GM21423 (cell line): ENCODE measurements at regions not wholly inside any gene's neighbourhood (a gene's known extent, or its start where the extent isn't known, plus 50 kb on each side); places are given as distances from the start of the nearest gene placed in this dataset.
"Not testable (repeated sequence)": the region's sequence is repeated elsewhere in the genome, so short reads cannot be mapped to it uniquely, and the experiment has no call there.

Experiments used
- ATAC-seq: cut with Tn5 transposase; IDR thresholded peaks from one replicate; pipeline ENCODE4 v1.9.1; 2021; ENCODE audit warnings: mild to moderate bottlenecking, moderate library complexity; ENCODE audit not compliant: unreplicated experiment

GRCh38 chr3:106294121-106294520, 425.3 kb upstream of the CBLB start:
- no peak for ATAC-seq

- ATAC-seq, result no peak
These were observed 427.2 kb upstream of the CBLB start for GRCh38 chr3:106296062-106296461.

GRCh38 chr3:106299300-106300098, 430.7 kb upstream of the CBLB start:
- ATAC-seq, result peak; percentile 54

GRCh38 chr3:106302451-106303221, 433.8 kb upstream of the CBLB start:
- peak; percentile 88 for ATAC-seq

GRCh38 chr3:106303766-106304165, 435.0 kb upstream of the CBLB start:
- ATAC-seq, result no peak

- no peak for ATAC-seq
These were observed 436.3 kb upstream of the CBLB start for GRCh38 chr3:106305127-106305526.

GRCh38 chr3:106305882-106306435, 437.1 kb upstream of the CBLB start:
- no peak for ATAC-seq

GRCh38 chr3:106309274-106309673, 440.5 kb upstream of the CBLB start:
- no peak for ATAC-seq

GRCh38 chr3:106309798-106310197, 441.0 kb upstream of the CBLB start:
- not testable (repeated sequence) for ATAC-seq

GRCh38 chr3:106317141-106318055, 448.6 kb upstream of the CBLB start:
- no peak for ATAC-seq

GRCh38 chr3:106321438-106321837, 452.6 kb upstream of the CBLB start:
- not testable (repeated sequence) for ATAC-seq

- ATAC-seq, result no peak
These were observed 454.8 kb upstream of the CBLB start for GRCh38 chr3:106323586-106323985.

- no peak for ATAC-seq
These were observed 458.3 kb upstream of the CBLB start for GRCh38 chr3:106326941-106327695.

- no peak for ATAC-seq
These were observed 458.8 kb upstream of the CBLB start for GRCh38 chr3:106327696-106328025.

GRCh38 chr3:106328224-106328623, 459.4 kb upstream of the CBLB start:
- no peak for ATAC-seq

- ATAC-seq, result no peak
These were observed 460.7 kb upstream of the CBLB start for GRCh38 chr3:106329521-106329920.

GRCh38 chr3:106331636-106332035, 462.8 kb upstream of the CBLB start:
- ATAC-seq, result no peak

- ATAC-seq, result no peak
These were observed 463.3 kb upstream of the CBLB start for GRCh38 chr3:106332129-106332528.

- peak; percentile 53 for ATAC-seq
These were observed 464.1 kb upstream of the CBLB start for GRCh38 chr3:106332884-106333283.

- peak; percentile 66 for ATAC-seq
These were observed 465.3 kb upstream of the CBLB start for GRCh38 chr3:106333911-106334618.
